D721Med (cell line): ENCODE measurements at regions not wholly inside any gene's neighbourhood (a gene's known extent, or its start where the extent isn't known, plus 50 kb on each side); places are given as distances from the start of the nearest gene placed in this dataset.
"Not testable (repeated sequence)": the region's sequence is repeated elsewhere in the genome, so short reads cannot be mapped to it uniquely, and the experiment has no call there.

Experiments used
- DNase-seq: peaks from one replicate; pipeline ENCODE4 v3.0.0; 2011; ENCODE audit warnings: low spot score; ENCODE audit not compliant: insufficient read length
- FAIRE-seq: peaks from 2 replicates; lab custom pipeline; 2011; peaks lifted over from hg19 to GRCh38; lab: Jason Lieb, UNC
- TF ChIP-seq, protein P1 (sequence below): IDR thresholded peaks from 2 replicates; pipeline ENCODE4 v1.5.1; 2012; ENCODE audit warnings: mild to moderate bottlenecking, control low read depth; ENCODE audit not compliant: insufficient read depth; ENCODE audit errors: missing control alignments

DNA sequence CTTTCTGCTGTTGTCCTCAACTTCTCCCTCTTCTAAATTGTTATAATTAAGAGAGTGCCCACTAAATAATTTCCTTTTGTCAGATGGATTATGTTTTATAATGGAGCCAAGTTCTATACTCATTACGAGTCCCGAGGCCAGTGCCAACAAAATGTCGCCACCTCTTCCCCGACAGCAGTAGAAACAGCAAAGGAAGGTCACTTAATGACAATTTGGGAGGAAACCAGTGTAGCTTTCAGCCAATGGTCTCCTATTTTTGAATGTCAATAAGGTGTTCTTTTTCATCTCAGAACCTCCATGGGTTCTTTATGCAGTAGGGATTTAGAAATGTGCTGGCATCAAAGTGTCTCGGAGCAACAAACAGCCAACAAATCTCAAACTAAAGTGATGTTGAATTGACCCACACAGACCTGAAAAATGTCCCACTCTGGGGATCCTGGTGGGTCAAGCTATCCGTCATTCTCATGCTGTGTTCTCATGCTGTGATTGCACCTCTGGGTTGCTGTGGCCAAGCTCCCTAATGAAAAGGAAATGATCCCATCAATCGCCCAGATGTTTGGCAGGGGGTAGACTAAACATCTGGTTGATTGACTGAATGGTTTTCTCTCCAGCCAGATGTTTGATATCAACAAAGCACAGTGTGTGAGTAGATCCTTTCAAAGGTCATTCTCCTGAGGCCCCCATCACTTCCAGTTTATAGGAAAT, 291.9 kb downstream of the DMAC1 start:
- no peak for DNase-seq
- TF ChIP-seq, protein P1, sequence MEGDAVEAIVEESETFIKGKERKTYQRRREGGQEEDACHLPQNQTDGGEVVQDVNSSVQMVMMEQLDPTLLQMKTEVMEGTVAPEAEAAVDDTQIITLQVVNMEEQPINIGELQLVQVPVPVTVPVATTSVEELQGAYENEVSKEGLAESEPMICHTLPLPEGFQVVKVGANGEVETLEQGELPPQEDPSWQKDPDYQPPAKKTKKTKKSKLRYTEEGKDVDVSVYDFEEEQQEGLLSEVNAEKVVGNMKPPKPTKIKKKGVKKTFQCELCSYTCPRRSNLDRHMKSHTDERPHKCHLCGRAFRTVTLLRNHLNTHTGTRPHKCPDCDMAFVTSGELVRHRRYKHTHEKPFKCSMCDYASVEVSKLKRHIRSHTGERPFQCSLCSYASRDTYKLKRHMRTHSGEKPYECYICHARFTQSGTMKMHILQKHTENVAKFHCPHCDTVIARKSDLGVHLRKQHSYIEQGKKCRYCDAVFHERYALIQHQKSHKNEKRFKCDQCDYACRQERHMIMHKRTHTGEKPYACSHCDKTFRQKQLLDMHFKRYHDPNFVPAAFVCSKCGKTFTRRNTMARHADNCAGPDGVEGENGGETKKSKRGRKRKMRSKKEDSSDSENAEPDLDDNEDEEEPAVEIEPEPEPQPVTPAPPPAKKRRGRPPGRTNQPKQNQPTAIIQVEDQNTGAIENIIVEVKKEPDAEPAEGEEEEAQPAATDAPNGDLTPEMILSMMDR: no peak
- no peak for FAIRE-seq

DNA sequence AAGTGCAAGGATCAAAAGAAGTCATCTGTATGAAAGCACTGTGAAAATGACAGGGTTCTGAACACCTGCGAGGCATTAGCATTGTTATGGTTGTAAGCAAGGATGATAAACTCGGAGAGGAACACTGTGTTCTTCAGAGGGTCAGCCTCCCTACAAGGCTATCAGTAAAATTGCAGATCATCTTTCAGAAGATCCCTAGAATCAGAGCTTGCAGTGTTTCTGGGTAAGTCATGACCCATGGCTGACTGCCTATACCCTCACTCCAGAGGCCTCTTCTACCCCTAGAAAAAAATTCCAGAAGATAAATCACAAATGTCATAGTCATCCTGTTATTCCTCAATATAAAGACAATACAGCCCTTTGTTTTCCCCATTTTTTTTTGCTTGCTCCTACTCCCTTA, 292.6 kb downstream of the DMAC1 start:
- TF ChIP-seq, protein P1: no peak
- DNase-seq: no peak
- no peak for FAIRE-seq

DNA sequence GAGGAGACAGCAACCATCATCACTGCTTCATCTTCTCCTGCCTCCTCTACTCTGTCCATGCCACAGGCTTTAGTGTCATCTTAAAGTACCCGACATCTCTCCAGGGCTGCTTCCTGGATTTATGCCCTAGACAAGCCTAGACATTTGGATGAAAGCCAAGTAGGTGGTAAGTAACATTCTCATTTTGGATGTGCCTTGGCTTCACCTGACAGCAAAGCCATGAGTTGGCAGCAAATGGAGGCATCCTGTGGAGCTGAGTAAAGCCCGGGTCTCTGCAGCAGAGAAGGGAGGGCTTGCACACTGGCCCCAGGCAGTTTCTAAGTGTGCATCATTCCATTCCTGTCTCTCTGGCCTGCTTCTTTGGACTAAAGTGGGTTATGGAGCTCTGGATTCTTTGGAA, 299.1 kb downstream of the DMAC1 start:
- TF ChIP-seq, protein P1: no peak
- FAIRE-seq: no peak
- DNase-seq: no peak

DNA sequence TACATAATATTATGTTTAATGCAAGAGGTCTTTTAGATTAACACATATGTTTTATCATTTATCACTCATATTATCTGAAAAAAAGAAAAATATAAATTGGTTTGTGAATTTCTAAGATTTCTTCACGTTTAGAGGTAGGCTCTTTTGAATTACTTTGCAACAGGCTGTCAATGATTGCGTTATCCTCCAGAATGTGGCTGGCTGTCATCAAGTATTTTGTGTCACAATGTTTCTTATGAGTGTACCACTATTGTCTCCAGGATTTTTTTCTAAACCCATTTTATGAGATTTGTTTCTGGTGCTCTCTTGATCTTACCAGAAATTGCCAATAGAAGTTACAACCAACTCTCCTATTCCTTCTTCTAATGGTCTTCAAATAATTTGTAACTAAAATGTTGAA, 307.9 kb downstream of the DMAC1 start:
- FAIRE-seq: no peak

DNA sequence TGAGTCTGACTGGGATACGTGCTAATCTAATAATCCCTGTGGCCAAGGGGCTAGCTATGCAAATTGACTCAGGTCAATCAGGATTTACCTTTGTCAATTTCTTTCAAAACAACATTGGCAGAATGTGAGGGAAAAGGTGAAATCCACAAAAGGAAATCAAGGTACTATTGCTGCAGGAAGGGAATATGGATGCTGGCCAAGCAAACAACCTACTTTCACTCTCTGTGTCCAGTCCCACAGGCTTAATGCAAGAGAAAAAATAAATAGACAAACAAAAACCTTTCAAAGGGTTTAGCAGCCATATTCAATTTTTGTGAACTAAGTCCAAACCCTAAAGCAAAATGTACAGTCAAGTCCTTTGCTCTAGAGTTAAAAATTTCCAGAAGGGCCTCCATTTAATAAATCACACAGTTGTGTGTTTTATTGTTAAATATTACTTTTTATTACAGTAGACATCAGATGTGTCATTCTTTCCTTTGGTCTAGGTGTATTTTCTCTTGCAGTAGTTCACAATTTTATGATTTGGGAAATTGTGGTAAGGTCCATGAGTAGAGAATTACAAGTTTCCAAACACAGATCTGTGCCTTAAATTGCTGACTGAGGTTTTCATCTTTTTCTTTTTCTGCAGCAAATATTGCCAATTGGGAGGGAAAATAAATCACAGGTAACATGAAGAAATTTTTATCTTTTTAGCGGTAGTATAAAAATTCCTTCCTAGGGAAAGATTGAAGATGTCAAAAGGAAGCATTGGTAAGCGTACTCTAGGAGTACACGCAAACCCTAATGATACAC, 309.1 kb downstream of the DMAC1 start:
- TF ChIP-seq, protein P1: no peak
- DNase-seq (no peak), FAIRE-seq (no peak)

More for the DNA sequence above, 307.9 kb downstream of the DMAC1 start:
- TF ChIP-seq, protein P1: no peak
- no peak for DNase-seq

DNA sequence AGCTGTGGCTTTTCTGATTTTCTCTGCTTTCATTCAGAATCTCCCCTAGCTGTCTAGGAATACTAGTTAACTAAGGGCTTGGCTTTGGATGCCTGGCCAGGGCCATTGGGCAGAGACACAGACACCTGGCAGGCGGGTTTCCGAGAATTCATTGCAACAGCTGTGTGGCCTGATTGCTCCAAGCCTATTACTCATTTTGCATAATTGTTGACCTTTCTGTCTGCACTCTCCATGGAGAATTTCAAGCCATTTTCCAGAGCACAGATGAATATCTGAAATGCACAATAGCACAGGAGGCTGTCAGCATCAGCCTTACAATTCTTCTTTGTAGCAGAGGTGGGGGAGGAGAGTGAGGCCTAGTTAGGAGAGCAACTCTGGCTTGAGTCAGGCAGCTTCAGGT, 310.5 kb downstream of the DMAC1 start:
- FAIRE-seq (no peak), DNase-seq (no peak)
- TF ChIP-seq, protein P1: no peak

DNA sequence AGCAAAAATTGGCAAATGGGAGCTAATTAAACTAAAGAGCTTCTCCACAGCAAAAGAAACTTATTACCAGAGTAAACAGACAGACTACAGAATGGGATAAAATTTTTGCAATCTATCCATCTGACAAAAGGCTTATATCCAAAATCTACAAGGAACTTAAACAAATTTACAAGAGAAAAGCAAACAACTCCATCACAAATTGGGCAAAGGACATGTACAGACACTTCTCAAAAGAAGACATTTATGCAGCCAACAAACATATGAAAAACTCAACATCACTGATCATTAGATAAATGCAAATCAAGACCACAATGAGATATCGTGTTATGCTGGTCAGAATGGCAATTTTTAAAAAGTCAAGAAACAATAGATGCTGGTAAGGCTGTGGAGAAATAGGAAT, 315.6 kb downstream of the DMAC1 start:
- not testable (repeated sequence) for DNase-seq, FAIRE-seq
